GM23338 (cell line): ENCODE measurements at regions not wholly inside any gene's neighbourhood (a gene's known extent, or its start where the extent isn't known, plus 50 kb on each side); places are given as distances from the start of the nearest gene placed in this dataset.

ENCODE experiments used
- ATAC-seq: fragments of 200-7000 bp; cut with Tn5 transposase; 3 replicates; pipeline ENCODE4 v1.9.1; 2020
- DNase-seq: peaks from one replicate; pipeline ENCODE4 v3.0.0-alpha.2; 2015; ENCODE audit warnings: low spot score
- H2AFZ ChIP-seq: fragments of 200-600 bp; sonication (generic); 2 replicates; pipeline ENCODE4 v1.8.0; 2016; ENCODE audit warnings: antibody characterized with exemption, mild to moderate bottlenecking, moderate library complexity
- H3F3A ChIP-seq: fragments of 200-600 bp; sonication (generic); replicated peaks from 2 replicates; pipeline ENCODE4 v1.8.0; 2017; ENCODE audit warnings: antibody characterized with exemption, mixed run types, low read depth
- H3K27ac ChIP-seq: fragments of 200-600 bp; sonication (generic); 2 replicates; pipeline ENCODE4 v1.6.1; 2016; ENCODE audit warnings: low read depth
- H3K27me3 ChIP-seq: fragments of 200-600 bp; sonication (generic); 2 replicates; pipeline ENCODE4 v1.8.0; 2016; ENCODE audit warnings: mild to moderate bottlenecking, mixed run types, moderate library complexity; ENCODE audit not compliant: insufficient read depth
- H3K36me3 ChIP-seq: fragments of 200-600 bp; sonication (generic); 2 replicates; pipeline ENCODE4 v1.8.0; 2016; ENCODE audit warnings: mild to moderate bottlenecking; ENCODE audit not compliant: insufficient read depth
- H3K4me1 ChIP-seq: fragments of 200-600 bp; sonication (generic); 2 replicates; pipeline ENCODE4 v1.8.0; 2016; ENCODE audit warnings: mild to moderate bottlenecking, moderate library complexity; ENCODE audit not compliant: insufficient read depth
- H3K4me2 ChIP-seq: fragments of 200-600 bp; sonication (generic); 2 replicates; pipeline ENCODE4 v1.7.1; 2017; ENCODE audit warnings: mixed run types
- H3K4me3 ChIP-seq: fragments of 200-600 bp; sonication (generic); 2 replicates; pipeline ENCODE4 v1.6.1; 2016; ENCODE audit warnings: mixed run types
- H3K79me2 ChIP-seq: fragments of 200-600 bp; sonication (generic); replicated peaks from 2 replicates; pipeline ENCODE4 v1.8.0; 2017; ENCODE audit warnings: mild to moderate bottlenecking; ENCODE audit not compliant: insufficient read depth
- H3K9me2 ChIP-seq: fragments of 200-600 bp; sonication (generic); 2 replicates; pipeline ENCODE4 v1.8.0; 2017; ENCODE audit not compliant: insufficient read depth
- H4K20me1 ChIP-seq: fragments of 200-600 bp; sonication (generic); replicated peaks from 2 replicates; pipeline ENCODE4 v1.8.0; 2017; ENCODE audit warnings: mild to moderate bottlenecking; ENCODE audit not compliant: insufficient read depth
- H3K27ac Mint-ChIP-seq: 2 replicates; pipeline ENCODE4 v1.8.0; 2020; ENCODE audit warnings: inconsistent platforms, mild to moderate bottlenecking, moderate library complexity, mixed read lengths
- H3K27me3 Mint-ChIP-seq: 3 replicates; pipeline ENCODE4 v1.8.0; 2022; ENCODE audit warnings: low read depth, mild to moderate bottlenecking, moderate library complexity, mixed read lengths, inconsistent platforms; ENCODE audit not compliant: insufficient read depth, poor library complexity
- H3K36me3 Mint-ChIP-seq: 3 replicates; pipeline ENCODE4 v1.8.0; 2021; ENCODE audit warnings: low read depth, mild to moderate bottlenecking, inconsistent platforms, moderate library complexity, mixed read lengths
- H3K4me1 Mint-ChIP-seq: 3 replicates; pipeline ENCODE4 v1.8.0; 2020; ENCODE audit warnings: mild to moderate bottlenecking, inconsistent platforms, mixed read lengths
- H3K4me3 Mint-ChIP-seq: 3 replicates; pipeline ENCODE4 v1.8.0; 2021; ENCODE audit warnings: moderate library complexity, mild to moderate bottlenecking, inconsistent platforms, mixed read lengths
- H3K9me3 Mint-ChIP-seq: 3 replicates; pipeline ENCODE4 v1.8.0; 2020; ENCODE audit warnings: moderate library complexity, mild to moderate bottlenecking, inconsistent platforms, mixed read lengths
- CREB1 ChIP-seq: fragments of 250-450 bp; sonication (Bioruptor Pico); IDR thresholded peaks from 2 replicates; pipeline ENCODE4 v1.5.0; 2020; ENCODE audit warnings: low read depth, mild to moderate bottlenecking, moderate library complexity
- CTCF ChIP-seq, 2 experiments: fragments of 200-600 bp in 1 of 2; sonication (generic) in 1 of 2; conservative IDR thresholded peaks; 2 replicates each; pipeline versions ENCODE4 v1.5.1 to v1.6.1; 2016 to 2017; ENCODE audit warnings: antibody characterized with exemption in 2 of 2, low read depth in 2 of 2, mild to moderate bottlenecking in 2 of 2, moderate library complexity in 1 of 2
- EZH2 ChIP-seq: fragments of 200-600 bp; sonication (generic); IDR thresholded peaks from one replicate; pipeline ENCODE4 v1.8.0; 2017; ENCODE audit warnings: antibody characterized with exemption, mild to moderate bottlenecking, low read depth; ENCODE audit not compliant: unreplicated experiment
- EZH2phosphoT487 ChIP-seq: fragments of 200-600 bp; sonication (generic); IDR thresholded peaks from one replicate; pipeline ENCODE4 v1.8.1; 2018; ENCODE audit warnings: antibody characterized with exemption; ENCODE audit not compliant: unreplicated experiment
- JUNB ChIP-seq: IDR thresholded peaks from one replicate; pipeline ENCODE4 v1.6.1; 2016; ENCODE audit warnings: antibody characterized with exemption; ENCODE audit not compliant: unreplicated experiment
- NANOG ChIP-seq: IDR thresholded peaks from 2 replicates; pipeline ENCODE4 v1.6.1; 2016; ENCODE audit warnings: antibody characterized with exemption, borderline replicate concordance
- POLR2AphosphoS5 ChIP-seq: IDR thresholded peaks from 2 replicates; pipeline ENCODE4 v1.6.1; 2016; ENCODE audit warnings: antibody characterized with exemption, low read depth
- STAT1 ChIP-seq: IDR thresholded peaks from one replicate; pipeline ENCODE4 v1.6.1; 2016; ENCODE audit warnings: antibody characterized with exemption; ENCODE audit not compliant: unreplicated experiment
- ZNF114 ChIP-seq: fragments of 250-450 bp; sonication (Bioruptor Pico); IDR thresholded peaks from 2 replicates; pipeline ENCODE4 v1.5.0; 2020; ENCODE audit warnings: mild to moderate bottlenecking, moderate library complexity
- ZNF331 ChIP-seq: fragments of 250-450 bp; sonication (Bioruptor Pico); IDR thresholded peaks from 2 replicates; pipeline ENCODE4 v1.5.0; 2020; ENCODE audit warnings: low read depth, mild to moderate bottlenecking, moderate library complexity
- ZNF462 ChIP-seq: fragments of 250-450 bp; sonication (Bioruptor Pico); IDR thresholded peaks from 2 replicates; pipeline ENCODE4 v1.5.0; 2020; ENCODE audit warnings: mild to moderate bottlenecking, moderate library complexity
- TF ChIP-seq, protein P1 (sequence below): IDR thresholded peaks from 2 replicates; pipeline ENCODE4 v1.6.1; 2016; ENCODE audit warnings: antibody characterized with exemption
- TF ChIP-seq, protein P2 (sequence below): IDR thresholded peaks from one replicate; pipeline ENCODE4 v1.6.1; 2018; ENCODE audit warnings: antibody characterized with exemption; ENCODE audit not compliant: unreplicated experiment

- no peaks in the 10 kb centered on the region for H3K9me3 Mint-ChIP-seq
- peaks cover 11% of the 10 kb centered on the region for H3K4me1 Mint-ChIP-seq
- Histone ChIP-seq H3K79me2 (no peaks in the 10 kb centered on the region), H3K27ac (no peak overlapping the region), H2AFZ (no peak overlapping the region), H3K4me3 (no peak overlapping the region), H3K27me3 (no peaks in the 10 kb centered on the region), H3K4me2 (no peak overlapping the region), H4K20me1 (no peaks in the 10 kb centered on the region), H3K9me2 (no peaks in the 10 kb centered on the region), H3F3A (no peaks in the 10 kb centered on the region), H3K36me3 (no peaks in the 10 kb centered on the region), H3K4me1 (0 out of 2 replicates have a peak, but pooled peaks cover 4% of the 10 kb centered on the region)
- ATAC-seq (no peak), DNase-seq (no peak)
- no peak for TF ChIP-seq ZNF462 (CRISPR knock-in tag)
- no peak for TF ChIP-seq JUNB
- TF ChIP-seq STAT1, result no peak
- TF ChIP-seq CTCF (conservative IDR thresholded peaks at IDR 0.05; ENCODE audit: low read depth in 2 of 2), result no peak
- TF ChIP-seq ZNF114, result no peak
- TF ChIP-seq, protein P1, sequence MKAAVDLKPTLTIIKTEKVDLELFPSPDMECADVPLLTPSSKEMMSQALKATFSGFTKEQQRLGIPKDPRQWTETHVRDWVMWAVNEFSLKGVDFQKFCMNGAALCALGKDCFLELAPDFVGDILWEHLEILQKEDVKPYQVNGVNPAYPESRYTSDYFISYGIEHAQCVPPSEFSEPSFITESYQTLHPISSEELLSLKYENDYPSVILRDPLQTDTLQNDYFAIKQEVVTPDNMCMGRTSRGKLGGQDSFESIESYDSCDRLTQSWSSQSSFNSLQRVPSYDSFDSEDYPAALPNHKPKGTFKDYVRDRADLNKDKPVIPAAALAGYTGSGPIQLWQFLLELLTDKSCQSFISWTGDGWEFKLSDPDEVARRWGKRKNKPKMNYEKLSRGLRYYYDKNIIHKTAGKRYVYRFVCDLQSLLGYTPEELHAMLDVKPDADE, result no peak
- no peak for TF ChIP-seq EZH2
- TF ChIP-seq POLR2AphosphoS5, result no peak
- TF ChIP-seq ZNF331 (CRISPR knock-in tag), result no peak
- TF ChIP-seq EZH2phosphoT487, result no peak
- TF ChIP-seq CREB1 (CRISPR knock-in tag), result no peak
- TF ChIP-seq, protein P2, sequence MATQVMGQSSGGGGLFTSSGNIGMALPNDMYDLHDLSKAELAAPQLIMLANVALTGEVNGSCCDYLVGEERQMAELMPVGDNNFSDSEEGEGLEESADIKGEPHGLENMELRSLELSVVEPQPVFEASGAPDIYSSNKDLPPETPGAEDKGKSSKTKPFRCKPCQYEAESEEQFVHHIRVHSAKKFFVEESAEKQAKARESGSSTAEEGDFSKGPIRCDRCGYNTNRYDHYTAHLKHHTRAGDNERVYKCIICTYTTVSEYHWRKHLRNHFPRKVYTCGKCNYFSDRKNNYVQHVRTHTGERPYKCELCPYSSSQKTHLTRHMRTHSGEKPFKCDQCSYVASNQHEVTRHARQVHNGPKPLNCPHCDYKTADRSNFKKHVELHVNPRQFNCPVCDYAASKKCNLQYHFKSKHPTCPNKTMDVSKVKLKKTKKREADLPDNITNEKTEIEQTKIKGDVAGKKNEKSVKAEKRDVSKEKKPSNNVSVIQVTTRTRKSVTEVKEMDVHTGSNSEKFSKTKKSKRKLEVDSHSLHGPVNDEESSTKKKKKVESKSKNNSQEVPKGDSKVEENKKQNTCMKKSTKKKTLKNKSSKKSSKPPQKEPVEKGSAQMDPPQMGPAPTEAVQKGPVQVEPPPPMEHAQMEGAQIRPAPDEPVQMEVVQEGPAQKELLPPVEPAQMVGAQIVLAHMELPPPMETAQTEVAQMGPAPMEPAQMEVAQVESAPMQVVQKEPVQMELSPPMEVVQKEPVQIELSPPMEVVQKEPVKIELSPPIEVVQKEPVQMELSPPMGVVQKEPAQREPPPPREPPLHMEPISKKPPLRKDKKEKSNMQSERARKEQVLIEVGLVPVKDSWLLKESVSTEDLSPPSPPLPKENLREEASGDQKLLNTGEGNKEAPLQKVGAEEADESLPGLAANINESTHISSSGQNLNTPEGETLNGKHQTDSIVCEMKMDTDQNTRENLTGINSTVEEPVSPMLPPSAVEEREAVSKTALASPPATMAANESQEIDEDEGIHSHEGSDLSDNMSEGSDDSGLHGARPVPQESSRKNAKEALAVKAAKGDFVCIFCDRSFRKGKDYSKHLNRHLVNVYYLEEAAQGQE, result no peak
- no peak for TF ChIP-seq NANOG
- H3K27ac Mint-ChIP-seq, result no peak overlapping the region
- no peaks in the 10 kb centered on the region for H3K36me3 Mint-ChIP-seq
- no peak overlapping the region for H3K4me3 Mint-ChIP-seq
- no peaks in the 10 kb centered on the region for H3K27me3 Mint-ChIP-seq
These were observed 53.3 kb upstream of the PASD1 start for GRCh38 chrX:151510203-151510602.
